Activated naive CD4-positive, alpha-beta T cell treated with anti-CD3 and anti-CD28 coated beads for 36 hours (primary cell): ENCODE measurements at regions not wholly inside any gene's neighbourhood (a gene's known extent, or its start where the extent isn't known, plus 50 kb on each side); places are given as distances from the start of the nearest gene placed in this dataset.

Source experiments
- CTCF ChIA-PET: fragments of 350-600 bp; sonication (Branson Sonifier 250); formaldehyde crosslinking; loops from one replicate; lab custom pipeline; 2021; ENCODE audit warnings: antibody characterized with exemption; lab: Charles Lee
- DNase-seq: peaks from one replicate; pipeline ENCODE4 v3.0.0-alpha.2; 2020
- H3K27ac Mint-ChIP-seq: one replicate; pipeline ENCODE4 v1.8.0; 2021; ENCODE audit warnings: mild to moderate bottlenecking, mixed read lengths
- H3K27me3 Mint-ChIP-seq: one replicate; pipeline ENCODE4 v1.8.0; 2021; ENCODE audit warnings: low read depth, mixed read lengths
- H3K36me3 Mint-ChIP-seq: one replicate; pipeline ENCODE4 v1.8.0; 2021; ENCODE audit warnings: low read depth, mixed read lengths
- H3K4me1 Mint-ChIP-seq: one replicate; pipeline ENCODE4 v1.8.0; 2021; ENCODE audit warnings: low read depth, mixed read lengths
- H3K4me3 Mint-ChIP-seq: one replicate; pipeline ENCODE4 v1.8.0; 2021; ENCODE audit warnings: mild to moderate bottlenecking, moderate library complexity, mixed read lengths
- H3K9me3 Mint-ChIP-seq: one replicate; pipeline ENCODE4 v1.8.0; 2021; ENCODE audit warnings: mixed read lengths
- intact Hi-C: fragments of 100-400 bp; cut with micrococcal nuclease; formaldehyde crosslinking; loops from one replicate; pipeline ENCODE4 v1.15.1; 2023

- Mint-ChIP-seq H3K27ac (no peak overlapping the region), H3K4me1 (no peaks in the 10 kb centered on the region), H3K27me3 (no peaks in the 10 kb centered on the region), H3K36me3 (no peaks in the 10 kb centered on the region), H3K4me3 (no peak overlapping the region), H3K9me3 (peaks cover 4% of the 10 kb centered on the region)
- no peak for DNase-seq
- intact Hi-C loops, result no loop called here
- CTCF ChIA-PET, result no interaction called here
These were observed 153.1 kb downstream of the PCDH17 start for GRCh38 chr13:57784633-57785032.

- peaks cover 3% of the 10 kb centered on the region for H3K9me3 Mint-ChIP-seq
- no peak overlapping the region for H3K27ac Mint-ChIP-seq
- H3K36me3 Mint-ChIP-seq, result no peaks in the 10 kb centered on the region
- H3K27me3 Mint-ChIP-seq, result no peaks in the 10 kb centered on the region
- no peaks in the 10 kb centered on the region for H3K4me1 Mint-ChIP-seq
- intact Hi-C loops, result no loop called here
- no peak for DNase-seq
- CTCF ChIA-PET, result no interaction called here
- H3K4me3 Mint-ChIP-seq, result no peak overlapping the region
These were observed 155.7 kb downstream of the PCDH17 start for GRCh38 chr13:57787058-57787791.

GRCh38 chr13:57799624-57800023 is 168.1 kb downstream of the PCDH17 start:
- H3K4me1 Mint-ChIP-seq, result no peaks in the 10 kb centered on the region
- H3K4me3 Mint-ChIP-seq, result no peak overlapping the region
- no peaks in the 10 kb centered on the region for H3K36me3 Mint-ChIP-seq
- peaks cover 4% of the 10 kb centered on the region for H3K9me3 Mint-ChIP-seq
- CTCF ChIA-PET, result no interaction called here
- no peak for DNase-seq
- no peak overlapping the region for H3K27ac Mint-ChIP-seq
- intact Hi-C loops, result no loop called here
- H3K27me3 Mint-ChIP-seq, result no peaks in the 10 kb centered on the region

GRCh38 chr13:57813651-57814050 is 182.1 kb downstream of the PCDH17 start:
- intact Hi-C loops, result no loop called here
- Mint-ChIP-seq H3K4me3 (no peak overlapping the region), H3K4me1 (no peaks in the 10 kb centered on the region), H3K36me3 (no peaks in the 10 kb centered on the region), H3K9me3 (peaks cover 7% of the 10 kb centered on the region), H3K27me3 (no peaks in the 10 kb centered on the region), H3K27ac (no peak overlapping the region)
- DNase-seq, result no peak
- CTCF ChIA-PET, result interaction anchor here (0.6 kb wide), 1 partner anchor 463 kb away, joined by 3 read pairs; no protein-coding TSS in a partner anchor

- H3K4me3 Mint-ChIP-seq, result no peak overlapping the region
- CTCF ChIA-PET, result no interaction called here
- no peaks in the 10 kb centered on the region for H3K4me1 Mint-ChIP-seq
- no peaks in the 10 kb centered on the region for H3K27me3 Mint-ChIP-seq
- peaks cover 5% of the 10 kb centered on the region for H3K9me3 Mint-ChIP-seq
- no peak for DNase-seq
- no peak overlapping the region for H3K27ac Mint-ChIP-seq
- H3K36me3 Mint-ChIP-seq, result no peaks in the 10 kb centered on the region
- intact Hi-C loops, result no loop called here
These were observed 184.1 kb downstream of the PCDH17 start for GRCh38 chr13:57815600-57815999.

- no peaks in the 10 kb centered on the region for H3K4me1 Mint-ChIP-seq
- no peak overlapping the region for H3K4me3 Mint-ChIP-seq
- peaks cover 7% of the 10 kb centered on the region for H3K9me3 Mint-ChIP-seq
- no peaks in the 10 kb centered on the region for H3K27me3 Mint-ChIP-seq
- DNase-seq, result no peak
- no peaks in the 10 kb centered on the region for H3K36me3 Mint-ChIP-seq
- H3K27ac Mint-ChIP-seq, result no peak overlapping the region
- CTCF ChIA-PET, result no interaction called here
- intact Hi-C loops, result no loop called here
These were observed 189.4 kb downstream of the PCDH17 start for GRCh38 chr13:57820924-57821323.

- DNase-seq, result no peak
- Mint-ChIP-seq H3K4me1 (no peaks in the 10 kb centered on the region), H3K36me3 (no peaks in the 10 kb centered on the region), H3K27ac (no peak overlapping the region), H3K9me3 (peaks cover 6% of the 10 kb centered on the region), H3K27me3 (no peaks in the 10 kb centered on the region), H3K4me3 (no peak overlapping the region)
- intact Hi-C loops, result no loop called here
- CTCF ChIA-PET, result no interaction called here
These were observed 192.2 kb downstream of the PCDH17 start for GRCh38 chr13:57823704-57824103.

- no peak for DNase-seq
- no peaks in the 10 kb centered on the region for H3K36me3 Mint-ChIP-seq
- H3K4me1 Mint-ChIP-seq, result no peaks in the 10 kb centered on the region
- H3K27ac Mint-ChIP-seq, result no peak overlapping the region
- CTCF ChIA-PET, result no interaction called here
- intact Hi-C loops, result no loop called here
- no peak overlapping the region for H3K4me3 Mint-ChIP-seq
- peaks cover 6% of the 10 kb centered on the region for H3K9me3 Mint-ChIP-seq
- no peaks in the 10 kb centered on the region for H3K27me3 Mint-ChIP-seq
These were observed 192.6 kb downstream of the PCDH17 start for GRCh38 chr13:57824121-57824520.

GRCh38 chr13:57825066-57825465 is 193.5 kb downstream of the PCDH17 start:
- Mint-ChIP-seq H3K27ac (no peak overlapping the region), H3K4me1 (no peaks in the 10 kb centered on the region), H3K27me3 (no peaks in the 10 kb centered on the region), H3K9me3 (peaks cover 6% of the 10 kb centered on the region), H3K4me3 (no peak overlapping the region), H3K36me3 (no peaks in the 10 kb centered on the region)
- intact Hi-C loops, result no loop called here
- DNase-seq, result no peak
- CTCF ChIA-PET, result no interaction called here

GRCh38 chr13:57829496-57829895 is 198.0 kb downstream of the PCDH17 start:
- no peaks in the 10 kb centered on the region for H3K27me3 Mint-ChIP-seq
- no peak overlapping the region for H3K4me3 Mint-ChIP-seq
- CTCF ChIA-PET, result no interaction called here

GRCh38 chr13:57832187-57832586 is 200.6 kb downstream of the PCDH17 start:
- Mint-ChIP-seq H3K9me3 (peaks cover 4% of the 10 kb centered on the region), H3K36me3 (no peaks in the 10 kb centered on the region), H3K4me3 (no peak overlapping the region), H3K4me1 (no peaks in the 10 kb centered on the region), H3K27me3 (no peaks in the 10 kb centered on the region), H3K27ac (no peak overlapping the region)
- no peak for DNase-seq
- CTCF ChIA-PET, result no interaction called here
- intact Hi-C loops, result no loop called here

More at GRCh38 chr13:57829496-57829895, 198.0 kb downstream of the PCDH17 start:
- H3K4me1 Mint-ChIP-seq, result no peaks in the 10 kb centered on the region
- intact Hi-C loops, result no loop called here
- peaks cover 5% of the 10 kb centered on the region for H3K9me3 Mint-ChIP-seq
- H3K36me3 Mint-ChIP-seq, result no peaks in the 10 kb centered on the region
- DNase-seq, result no peak
- no peak overlapping the region for H3K27ac Mint-ChIP-seq

GRCh38 chr13:57837801-57838200 is 206.3 kb downstream of the PCDH17 start:
- no peak for DNase-seq
- no peaks in the 10 kb centered on the region for H3K36me3 Mint-ChIP-seq
- H3K27me3 Mint-ChIP-seq, result no peaks in the 10 kb centered on the region
- intact Hi-C loops, result no loop called here
- no peaks in the 10 kb centered on the region for H3K4me1 Mint-ChIP-seq
- peaks cover 8% of the 10 kb centered on the region for H3K9me3 Mint-ChIP-seq
- H3K4me3 Mint-ChIP-seq, result no peak overlapping the region
- CTCF ChIA-PET, result no interaction called here
- H3K27ac Mint-ChIP-seq, result no peak overlapping the region

GRCh38 chr13:57843521-57843920 is 212.0 kb downstream of the PCDH17 start:
- CTCF ChIA-PET, result no interaction called here
- Mint-ChIP-seq H3K4me3 (no peak overlapping the region), H3K36me3 (no peaks in the 10 kb centered on the region), H3K4me1 (no peaks in the 10 kb centered on the region), H3K27me3 (no peaks in the 10 kb centered on the region), H3K9me3 (peaks cover 21% of the 10 kb centered on the region), H3K27ac (no peak overlapping the region)
- intact Hi-C loops, result no loop called here
- no peak for DNase-seq
